NT2/D1 (cell line): ENCODE measurements at regions not wholly inside any gene's neighbourhood (a gene's known extent, or its start where the extent isn't known, plus 50 kb on each side); places are given as distances from the start of the nearest gene placed in this dataset.
"Not testable (repeated sequence)": the region's sequence is repeated elsewhere in the genome, so short reads cannot be mapped to it uniquely, and the experiment has no call there.

Source experiments
- SUZ12 ChIP-seq: IDR thresholded peaks from 2 replicates; pipeline ENCODE4 v1.6.1; 2011; ENCODE audit not compliant: insufficient read length, insufficient read depth; ENCODE audit errors: extremely low read depth
- YY1 ChIP-seq: IDR thresholded peaks from 2 replicates; pipeline ENCODE4 v1.6.1; 2011; ENCODE audit not compliant: insufficient read length, insufficient read depth
- ZNF274 ChIP-seq: IDR thresholded peaks from 2 replicates; pipeline ENCODE4 v1.6.1; 2011; ENCODE audit warnings: mild to moderate bottlenecking, low read depth, low read length

DNA sequence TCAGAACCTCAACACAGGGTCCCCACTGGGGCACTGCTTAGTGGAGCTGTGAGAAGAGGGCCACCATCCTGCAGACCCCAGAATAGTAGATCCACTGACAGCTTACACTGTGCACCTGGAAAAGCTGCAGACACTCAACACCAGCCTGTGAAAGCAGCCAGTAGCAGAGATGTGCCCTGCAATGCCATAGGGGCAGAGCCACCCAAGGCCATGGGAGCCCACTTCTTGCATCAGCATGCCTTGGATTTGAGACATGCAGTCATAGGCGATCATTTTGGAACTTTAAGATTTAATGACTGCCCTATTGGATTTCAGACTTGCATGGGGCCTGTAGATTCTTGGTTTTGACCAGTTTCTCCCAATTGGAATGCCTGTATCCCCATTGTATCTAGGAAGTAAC lies 1962.1 kb upstream of the PRR20A start:
- not testable (repeated sequence) for TF ChIP-seq YY1, SUZ12, ZNF274
